OCI-LY1 (cell line): ENCODE measurements at regions not wholly inside any gene's neighbourhood (a gene's known extent, or its start where the extent isn't known, plus 50 kb on each side); places are given as distances from the start of the nearest gene placed in this dataset.
A peak's percentile ranks its signal among the peaks of the same experiment; 100 is the strongest.

ENCODE experiments used
- H2AFZ ChIP-seq: fragments of 200-600 bp; sonication (generic), shearing (Covaris generic); 2 replicates; pipeline ENCODE4 v1.6.0; 2014; ENCODE audit warnings: antibody characterized with exemption, mild to moderate bottlenecking, low read length
- H3F3A ChIP-seq: fragments of 200-600 bp; sonication (generic), shearing (Covaris generic); 2 replicates; pipeline ENCODE4 v1.6.0; 2014; ENCODE audit warnings: mild to moderate bottlenecking, antibody characterized with exemption, low read length, moderate library complexity; ENCODE audit not compliant: insufficient read depth
- H3K27ac ChIP-seq: fragments of 200-600 bp; sonication (generic); 2 replicates; pipeline ENCODE4 v1.5.1; 2014; ENCODE audit warnings: low read length, mixed run types, mild to moderate bottlenecking, low read depth; ENCODE audit not compliant: poor library complexity, severe bottlenecking
- H3K27me3 ChIP-seq: fragments of 200-600 bp; sonication (generic); 2 replicates; pipeline ENCODE4 v1.6.0; 2014; ENCODE audit warnings: antibody characterized with exemption, mild to moderate bottlenecking, low read length, moderate library complexity; ENCODE audit not compliant: insufficient read depth
- H3K36me3 ChIP-seq: fragments of 200-600 bp; sonication (generic); 2 replicates; pipeline ENCODE4 v1.6.1; 2014; ENCODE audit warnings: mild to moderate bottlenecking, antibody characterized with exemption, low read length, moderate library complexity, mixed read lengths; ENCODE audit not compliant: insufficient read depth
- H3K4me1 ChIP-seq: fragments of 200-600 bp; sonication (generic); 2 replicates; pipeline ENCODE4 v1.5.1; 2014; ENCODE audit warnings: mild to moderate bottlenecking, low read length, moderate library complexity; ENCODE audit not compliant: insufficient read depth, severe bottlenecking
- H3K4me2 ChIP-seq: fragments of 200-600 bp; sonication (generic), shearing (Covaris generic); 2 replicates; pipeline ENCODE4 v1.6.1; 2014; ENCODE audit warnings: low read length
- H3K4me3 ChIP-seq: fragments of 200-600 bp; sonication (generic); 2 replicates; pipeline ENCODE4 v1.5.1; 2014; ENCODE audit warnings: low read length, low read depth, mild to moderate bottlenecking, mixed read lengths; ENCODE audit not compliant: poor library complexity, severe bottlenecking
- H3K79me2 ChIP-seq: fragments of 200-600 bp; shearing (Covaris generic); 2 replicates; pipeline ENCODE4 v1.6.1; 2016; ENCODE audit warnings: mixed run types, low read length, mixed read lengths; ENCODE audit not compliant: insufficient read depth
- H3K9ac ChIP-seq: fragments of 200-600 bp; sonication (generic), shearing (Covaris generic); 2 replicates; pipeline ENCODE4 v1.6.1; 2014; ENCODE audit warnings: mild to moderate bottlenecking, low read length, mixed read lengths
- H3K9me2 ChIP-seq: fragments of 200-600 bp; sonication (generic), shearing (Covaris generic); 2 replicates; pipeline ENCODE4 v1.6.1; 2014; ENCODE audit warnings: low read depth, mild to moderate bottlenecking, low read length, mixed read lengths
- H3K9me3 ChIP-seq: fragments of 200-600 bp; shearing (Covaris generic); 2 replicates; pipeline ENCODE4 v1.6.1; 2014; ENCODE audit warnings: low read length, mixed read lengths
- H4K20me1 ChIP-seq: fragments of 200-600 bp; sonication (generic), shearing (Covaris generic); 2 replicates; pipeline ENCODE4 v1.6.0; 2016; ENCODE audit warnings: mild to moderate bottlenecking, low read length; ENCODE audit not compliant: insufficient read depth
- CTCF ChIP-seq: fragments of 200-600 bp; sonication (generic), shearing (Covaris generic); IDR thresholded peaks from 2 replicates; pipeline ENCODE4 v1.5.1; 2017; ENCODE audit warnings: mild to moderate bottlenecking, antibody characterized with exemption, low read length, moderate library complexity, mixed read lengths
- EZH2 ChIP-seq: fragments of 200-600 bp; sonication (generic), shearing (Covaris generic); IDR thresholded peaks from 2 replicates; pipeline ENCODE4 v1.8.0; 2017; ENCODE audit warnings: borderline replicate concordance, mixed run types, mild to moderate bottlenecking, antibody characterized with exemption, low read length, moderate library complexity, mixed read lengths

- no peak for TF ChIP-seq CTCF
- no peak for TF ChIP-seq EZH2
- no peaks in the 10 kb centered on the region for H3K9me3 ChIP-seq
- no peak overlapping the region for H3K4me3 ChIP-seq
- H4K20me1 ChIP-seq = no peaks in the 10 kb centered on the region
- H3K79me2 ChIP-seq = no peaks in the 10 kb centered on the region
- H3K4me1 ChIP-seq = no peaks in the 10 kb centered on the region
- no peaks in the 10 kb centered on the region for H3F3A ChIP-seq
- H2AFZ ChIP-seq = no peak overlapping the region
- H3K9ac ChIP-seq = no peak overlapping the region
- no peaks in the 10 kb centered on the region for H3K9me2 ChIP-seq
- no peak overlapping the region for H3K4me2 ChIP-seq
- H3K27ac ChIP-seq = no peak overlapping the region
- H3K36me3 ChIP-seq = no peaks in the 10 kb centered on the region
- no peaks in the 10 kb centered on the region for H3K27me3 ChIP-seq
These were observed 266.7 kb downstream of the CSNK1G3 start for GRCh38 chr5:123778641-123779040.

GRCh38 chr5:123776761-123777160 lies 264.8 kb downstream of the CSNK1G3 start:
- Histone ChIP-seq H3K79me2 (no peaks in the 10 kb centered on the region), H3K9me3 (no peaks in the 10 kb centered on the region), H3K27me3 (no peaks in the 10 kb centered on the region), H3K4me2 (no peak overlapping the region), H3K9ac (no peak overlapping the region), H3F3A (no peaks in the 10 kb centered on the region), H3K4me3 (no peak overlapping the region), H3K36me3 (no peaks in the 10 kb centered on the region), H3K4me1 (no peaks in the 10 kb centered on the region), H3K9me2 (no peaks in the 10 kb centered on the region), H3K27ac (no peak overlapping the region), H2AFZ (no peak overlapping the region), H4K20me1 (no peaks in the 10 kb centered on the region)
- TF ChIP-seq CTCF (no peak), EZH2 (no peak)

- H3F3A ChIP-seq = no peaks in the 10 kb centered on the region
- no peak overlapping the region for H3K4me2 ChIP-seq
- no peaks in the 10 kb centered on the region for H3K79me2 ChIP-seq
- TF ChIP-seq CTCF (peak; percentile 27; the same call in 1 of the 2 replicates), EZH2 (no peak)
- H3K9me2 ChIP-seq = no peaks in the 10 kb centered on the region
- H3K9me3 ChIP-seq = 0 out of 2 replicates have a peak, but pooled peaks cover 3% of the 10 kb centered on the region
- H2AFZ ChIP-seq = no peak overlapping the region
- no peaks in the 10 kb centered on the region for H4K20me1 ChIP-seq
- H3K4me3 ChIP-seq = no peak overlapping the region
- no peaks in the 10 kb centered on the region for H3K27me3 ChIP-seq
- H3K4me1 ChIP-seq = no peaks in the 10 kb centered on the region
- no peak overlapping the region for H3K27ac ChIP-seq
- H3K9ac ChIP-seq = no peak overlapping the region
- no peaks in the 10 kb centered on the region for H3K36me3 ChIP-seq
These were observed 259.7 kb downstream of the CSNK1G3 start for GRCh38 chr5:123771715-123772114.
